ENCODE measurements at regions not wholly inside any gene's neighbourhood (a gene's known extent, or its start where the extent isn't known, plus 50 kb on each side); places are given as distances from the start of the nearest gene placed in this dataset.

DNA sequence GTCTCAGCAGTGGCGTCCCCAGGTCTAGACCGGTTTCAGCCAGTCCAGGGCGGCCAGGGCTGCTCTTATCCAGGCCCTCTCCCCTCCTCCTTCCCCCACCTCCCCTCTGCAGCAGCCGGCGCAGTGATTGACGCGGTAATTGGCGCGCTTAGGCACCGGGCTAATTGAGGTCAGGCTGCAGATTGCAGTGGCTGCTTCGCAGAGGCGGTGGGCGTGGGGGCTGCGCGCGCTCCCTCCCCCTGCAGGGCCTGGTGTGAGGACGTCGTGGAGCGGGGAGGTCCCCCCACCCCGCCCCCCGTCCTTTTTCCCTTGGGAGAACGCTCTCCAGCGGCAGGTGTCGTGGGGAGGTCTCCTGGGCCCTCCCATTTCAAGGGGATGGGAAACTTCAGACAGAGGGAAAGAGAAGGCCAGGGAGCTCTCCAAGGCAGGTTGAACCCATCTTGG, 70.4 kb upstream of the BLCAP start:
- DNase-seq = no peak

DNA sequence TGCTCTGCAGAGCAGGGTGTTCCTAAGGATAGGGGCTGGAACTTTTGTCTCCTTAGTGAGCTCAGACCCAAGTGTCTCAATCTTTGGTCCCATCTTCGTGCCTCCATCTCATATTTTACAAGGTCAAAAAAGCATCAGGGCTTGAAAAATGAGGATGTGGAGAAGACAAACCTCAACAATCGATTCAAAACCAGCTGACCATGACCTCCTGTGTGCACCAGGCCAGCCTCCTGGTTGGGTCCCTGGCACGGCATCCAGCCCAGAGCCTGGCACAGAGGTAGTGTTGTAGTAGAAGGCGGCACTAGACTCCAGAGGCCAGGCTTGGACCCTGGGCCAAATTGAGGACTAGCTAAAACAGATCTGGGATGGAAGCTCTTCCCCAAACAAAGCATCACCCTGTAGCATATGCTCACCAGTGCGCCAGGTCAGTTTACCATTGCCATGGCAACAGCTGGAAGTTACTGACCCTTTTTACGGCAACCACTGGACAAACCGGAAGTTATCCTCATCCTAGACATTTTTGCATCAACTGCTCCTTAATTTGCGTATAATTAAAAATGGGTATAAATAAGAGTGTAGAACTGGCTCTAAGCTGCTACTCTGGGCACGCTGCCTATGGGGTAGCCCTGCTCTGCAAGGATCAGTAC, 69.3 kb upstream of the BLCAP start:
- DNase-seq = no peak

DNA sequence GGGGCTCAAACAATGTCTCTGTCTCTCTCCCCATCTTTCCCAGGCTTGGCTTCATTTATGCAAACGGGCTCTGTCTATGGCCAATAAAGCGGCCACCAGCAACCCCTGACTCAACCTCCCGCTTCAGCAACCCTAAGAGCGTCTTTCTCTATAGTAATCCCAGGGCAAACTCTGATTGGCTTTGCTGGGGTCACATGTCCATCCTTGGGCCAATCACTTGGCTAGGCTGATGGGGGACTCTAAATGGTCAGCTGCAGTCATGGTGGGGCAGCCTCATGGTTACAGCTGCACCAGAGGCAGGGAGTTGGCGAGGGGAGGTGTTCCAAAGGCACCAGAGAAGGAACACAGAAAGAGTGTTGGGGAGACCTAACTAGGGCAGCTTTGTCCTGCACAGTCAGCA, 68.5 kb upstream of the BLCAP start:
- no peak for DNase-seq

DNA sequence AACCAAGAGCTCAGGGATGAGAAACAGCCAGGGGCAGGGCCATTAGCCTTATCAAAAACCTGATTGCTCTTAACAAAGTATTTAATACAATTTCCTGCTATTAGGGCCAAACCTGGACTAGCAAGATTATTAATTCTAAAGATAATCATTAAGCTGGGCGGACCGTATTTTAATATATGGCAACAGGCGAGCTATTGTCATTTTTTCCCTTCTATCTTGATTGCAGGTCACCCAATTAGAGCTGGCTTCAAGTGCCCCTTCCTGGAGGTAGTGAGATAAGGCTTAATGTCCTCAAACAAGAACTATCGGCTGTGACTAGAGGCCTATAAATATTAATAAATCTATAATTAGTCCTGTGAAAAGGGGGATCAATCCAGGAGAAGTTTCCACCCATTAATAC, 66.0 kb upstream of the BLCAP start:
- DNase-seq = no peak

DNA sequence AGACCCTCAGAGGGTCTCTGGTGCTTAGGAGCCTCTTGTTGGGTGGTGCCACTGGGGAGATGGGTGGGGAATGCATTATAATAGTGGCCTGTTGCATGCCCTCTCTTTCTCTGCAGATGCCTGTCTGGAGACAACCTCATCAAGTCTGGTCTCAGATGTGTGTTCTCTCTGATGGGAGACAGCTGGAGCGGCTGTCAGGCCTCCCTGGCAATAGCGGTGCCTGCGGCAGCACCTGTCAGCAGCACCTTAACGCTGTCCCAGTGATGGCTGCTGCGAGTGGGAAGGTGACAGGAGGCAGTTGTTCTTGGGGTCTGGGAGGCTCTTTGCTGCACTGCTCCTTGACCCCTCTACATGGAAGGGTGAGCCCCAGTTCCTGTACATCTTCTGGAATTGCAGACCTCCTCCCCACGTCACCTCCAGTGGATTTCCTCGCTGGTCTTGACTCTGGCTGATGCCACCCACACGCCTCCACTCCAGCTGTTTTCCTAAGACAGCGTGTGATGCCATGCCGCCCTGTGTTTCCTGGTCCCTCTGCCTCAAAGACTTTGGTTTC, 63.3 kb upstream of the BLCAP start:
- DNase-seq = no peak

DNA sequence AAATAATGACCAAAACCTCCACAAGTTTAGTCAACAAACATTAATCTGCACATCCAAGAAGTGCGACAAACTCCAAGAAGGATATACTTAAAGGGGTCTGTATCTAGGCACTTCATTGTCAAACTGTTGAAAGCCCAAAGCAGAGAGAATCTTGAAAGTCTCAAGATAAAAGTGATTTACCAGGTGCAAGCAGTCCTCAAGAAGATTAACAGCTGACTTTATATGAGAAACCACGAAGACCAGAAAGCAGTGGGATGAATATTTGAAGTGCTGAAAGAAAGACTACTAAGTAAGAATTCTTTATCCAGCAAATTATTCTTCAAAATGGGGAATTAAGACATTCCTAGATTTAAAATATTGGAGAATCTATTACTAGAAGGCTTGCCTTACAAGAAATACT, 58.4 kb upstream of the BLCAP start:
- DNase-seq = no peak

DNA sequence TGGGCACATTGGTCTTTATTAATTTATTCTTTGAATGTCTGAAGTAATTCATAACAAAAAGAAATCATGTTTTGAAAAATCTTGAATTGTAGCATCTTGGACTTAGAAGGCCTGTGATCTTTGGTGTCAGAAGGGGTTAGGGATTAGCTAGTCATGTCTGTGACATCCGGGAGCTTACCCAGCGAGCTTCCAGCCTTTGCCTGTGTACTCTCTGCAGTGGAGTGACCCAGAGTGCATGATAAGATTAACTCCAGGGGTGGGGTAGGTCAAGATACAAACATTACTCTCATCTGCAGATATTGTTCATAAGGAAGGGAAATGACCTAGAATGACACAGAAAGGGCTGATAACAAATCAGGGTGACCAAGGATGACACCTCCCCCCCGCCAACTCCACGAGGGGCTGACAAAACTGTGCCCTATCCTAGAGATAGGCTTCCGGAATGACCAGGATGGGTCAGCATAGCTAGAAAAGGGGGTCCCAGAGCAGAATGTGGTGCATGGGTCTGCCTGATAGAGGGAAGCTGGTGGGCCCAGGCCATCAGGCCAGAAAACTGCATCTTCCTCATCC, 56.6 kb upstream of the BLCAP start:
- DNase-seq = no peak

DNA sequence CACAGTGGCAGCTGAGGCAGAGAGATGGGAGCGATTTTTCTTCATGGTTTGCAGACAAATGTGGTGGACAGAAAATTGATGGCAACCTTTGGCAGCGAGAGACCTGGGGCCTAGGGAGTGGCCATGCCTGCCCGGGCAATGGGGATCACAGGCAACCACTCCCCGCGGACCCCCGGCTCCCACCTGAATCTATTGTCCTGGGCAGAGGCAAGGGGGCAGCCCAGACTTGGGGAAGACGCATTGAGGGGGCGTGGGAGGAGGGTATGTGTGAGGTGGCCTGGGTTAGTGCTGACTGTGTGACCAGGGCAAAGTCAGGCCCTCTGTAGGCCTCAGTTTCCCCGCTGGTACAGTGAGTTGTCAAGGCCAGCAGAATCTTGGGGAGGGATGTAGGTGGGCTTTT, 53.6 kb upstream of the BLCAP start:
- no peak for DNase-seq

DNA sequence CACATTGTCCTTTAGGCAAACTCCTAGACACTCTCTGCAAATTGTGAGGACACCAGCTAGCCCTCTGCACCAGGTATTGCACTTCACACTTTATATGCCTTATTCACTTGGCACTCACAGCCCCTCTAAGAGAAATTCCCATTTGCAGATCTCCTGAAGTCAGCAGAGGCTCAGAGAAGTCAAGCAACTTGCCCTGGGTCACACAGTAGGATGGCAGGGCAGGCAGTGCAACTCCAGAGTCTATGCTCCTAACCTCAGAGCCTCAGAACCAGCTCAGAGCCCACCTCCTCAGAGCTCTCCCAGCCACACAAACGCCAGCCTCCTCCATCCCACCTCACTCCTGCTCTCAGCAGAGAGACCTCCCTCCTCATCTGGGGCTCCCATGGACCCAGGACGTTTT, 52.4 kb upstream of the BLCAP start:
- DNase-seq = no peak

DNA sequence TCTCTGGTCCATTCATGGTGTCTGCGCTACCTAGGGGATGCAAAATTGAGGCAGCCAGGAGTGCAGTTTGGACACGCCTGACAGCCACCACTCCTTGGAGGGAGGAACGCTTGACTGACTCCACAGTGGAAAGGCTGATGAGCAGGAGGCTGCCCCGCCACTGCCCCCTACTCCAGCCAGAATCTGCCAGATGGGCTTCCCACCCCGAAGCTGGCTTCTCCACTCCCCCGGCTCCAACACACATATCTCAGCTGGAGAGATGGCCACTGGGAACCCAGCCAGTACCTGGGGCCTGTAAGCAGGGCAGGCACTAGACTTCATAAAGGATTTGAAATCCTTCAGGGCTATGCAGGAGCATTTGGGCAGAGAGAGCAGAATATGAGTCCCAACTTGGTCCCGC, 51.4 kb upstream of the BLCAP start:
- DNase-seq = no peak

DNA sequence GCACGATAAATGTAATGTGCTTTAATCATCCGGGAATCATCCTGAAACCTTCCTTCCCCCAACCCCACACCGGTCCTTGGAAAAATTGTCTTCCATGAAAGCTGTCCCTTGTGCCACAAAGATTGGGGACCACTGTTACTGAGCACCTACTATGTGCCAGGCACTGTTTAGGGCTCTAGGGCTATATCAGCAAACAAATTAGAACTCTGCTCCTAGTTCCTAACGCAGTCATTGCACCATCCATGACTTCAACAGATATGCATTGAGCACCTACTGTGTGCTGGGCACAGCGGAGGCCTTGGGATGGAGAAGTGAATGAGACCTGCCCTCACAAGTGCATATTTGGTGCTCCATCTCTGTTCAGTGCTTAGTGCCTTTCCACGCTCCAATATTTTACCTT, 50.3 kb upstream of the BLCAP start:
- no peak for DNase-seq

All from occipital lobe (tissue), 1 donor.